H9 (cell line): ENCODE measurements at regions not wholly inside any gene's neighbourhood (a gene's known extent, or its start where the extent isn't known, plus 50 kb on each side); places are given as distances from the start of the nearest gene placed in this dataset.

Source experiments
- DNase-seq: peaks from one replicate; pipeline ENCODE4 v3.0.0-alpha.2; 2017
- H2AFZ ChIP-seq: one replicate; pipeline ENCODE4 v1.6.1; 2013; ENCODE audit warnings: mild to moderate bottlenecking, low read length, control low read depth, moderate library complexity
- H2AK5ac ChIP-seq: 2 replicates; pipeline ENCODE4 v1.6.1; 2013; ENCODE audit warnings: low read length, control low read depth, mixed read lengths; ENCODE audit not compliant: insufficient read length
- H2BK120ac ChIP-seq: one replicate; pipeline ENCODE4 v1.6.1; 2013; ENCODE audit warnings: low read depth, mild to moderate bottlenecking, low read length, control low read depth, inconsistent platforms; ENCODE audit not compliant: poor library complexity, severe bottlenecking
- H2BK12ac ChIP-seq: 2 replicates; pipeline ENCODE4 v1.6.1; 2013; ENCODE audit warnings: low read length, control low read depth, mixed read lengths, low read depth; ENCODE audit not compliant: insufficient read length
- H2BK15ac ChIP-seq: 2 replicates; pipeline ENCODE4 v1.6.1; 2013; ENCODE audit warnings: low read depth, low read length, control low read depth
- H2BK20ac ChIP-seq: one replicate; pipeline ENCODE4 v1.6.1; 2013; ENCODE audit warnings: low read depth, mild to moderate bottlenecking, low read length, control low read depth, inconsistent platforms; ENCODE audit not compliant: poor library complexity, severe bottlenecking
- H2BK5ac ChIP-seq: 2 replicates; pipeline ENCODE4 v1.6.1; 2013; ENCODE audit warnings: low read length, control low read depth, mixed read lengths; ENCODE audit not compliant: insufficient read length
- H3K14ac ChIP-seq: 2 replicates; pipeline ENCODE4 v1.6.1; 2013; ENCODE audit warnings: low read length, control low read depth; ENCODE audit not compliant: insufficient read depth
- H3K18ac ChIP-seq: 2 replicates; pipeline ENCODE4 v1.6.1; 2013; ENCODE audit warnings: low read depth, mild to moderate bottlenecking, mixed read lengths, low read length, control low read depth; ENCODE audit not compliant: insufficient read length
- H3K23ac ChIP-seq: 2 replicates; pipeline ENCODE4 v1.6.1; 2013; ENCODE audit warnings: low read length, control low read depth, mixed read lengths, low read depth; ENCODE audit not compliant: insufficient read length
- H3K23me2 ChIP-seq: 2 replicates; pipeline ENCODE4 v1.6.1; 2013; ENCODE audit warnings: low read depth, mild to moderate bottlenecking, mixed read lengths, low read length, control low read depth; ENCODE audit not compliant: insufficient read length, poor library complexity, severe bottlenecking
- H3K27ac ChIP-seq: 2 replicates; pipeline ENCODE4 v1.5.1; 2013; ENCODE audit warnings: low read length, control low read depth, mixed read lengths, low read depth; ENCODE audit not compliant: insufficient read length
- H3K27me3 ChIP-seq: 2 replicates; pipeline ENCODE4 v1.6.1; 2013; ENCODE audit warnings: low read length, control low read depth, inconsistent platforms; ENCODE audit not compliant: insufficient read depth
- H3K4ac ChIP-seq: 2 replicates; pipeline ENCODE4 v1.6.1; 2013; ENCODE audit warnings: low read depth, mild to moderate bottlenecking, control low read depth, inconsistent platforms, low read length, moderate library complexity
- H3K4me1 ChIP-seq: 2 replicates; pipeline ENCODE4 v1.6.1; 2013; ENCODE audit warnings: low read length, control low read depth, inconsistent platforms; ENCODE audit not compliant: insufficient read depth
- H3K4me2 ChIP-seq: 2 replicates; pipeline ENCODE4 v1.6.1; 2013; ENCODE audit warnings: low read length, control low read depth, mixed read lengths; ENCODE audit not compliant: insufficient read length, insufficient read depth
- H3K56ac ChIP-seq: 2 replicates; pipeline ENCODE4 v1.6.1; 2013; ENCODE audit warnings: low read depth, mild to moderate bottlenecking, mixed read lengths, low read length, control low read depth; ENCODE audit not compliant: insufficient read length
- H3K79me1 ChIP-seq: 2 replicates; pipeline ENCODE4 v1.6.1; 2013; ENCODE audit warnings: low read depth, mild to moderate bottlenecking, moderate library complexity, low read length, control low read depth, inconsistent platforms; ENCODE audit not compliant: insufficient read depth, poor library complexity, severe bottlenecking
- H3K79me2 ChIP-seq: 2 replicates; pipeline ENCODE4 v1.6.1; 2013; ENCODE audit warnings: low read length, control low read depth, inconsistent platforms; ENCODE audit not compliant: insufficient read depth
- H3K9ac ChIP-seq: 2 replicates; pipeline ENCODE4 v1.6.1; 2013; ENCODE audit warnings: low read length, control low read depth, mixed read lengths; ENCODE audit not compliant: insufficient read length; ENCODE audit errors: extremely low read depth
- H3K9me3 ChIP-seq: one replicate; pipeline ENCODE4 v1.6.1; 2013; ENCODE audit warnings: low read depth, low read length, inconsistent platforms; ENCODE audit not compliant: control insufficient read depth
- H3T11ph ChIP-seq: one replicate; pipeline ENCODE4 v1.6.1; 2013; ENCODE audit warnings: mild to moderate bottlenecking, low read length, control low read depth, inconsistent platforms
- H4K20me1 ChIP-seq: one replicate; pipeline ENCODE4 v1.6.1; 2013; ENCODE audit not compliant: control insufficient read depth, insufficient read length, insufficient read depth
- H4K5ac ChIP-seq: 2 replicates; pipeline ENCODE4 v1.6.1; 2013; ENCODE audit warnings: low read depth, mild to moderate bottlenecking, mixed read lengths, low read length, control low read depth; ENCODE audit not compliant: insufficient read length
- H4K8ac ChIP-seq: replicated peaks from 2 replicates; pipeline ENCODE4 v1.6.1; 2013; ENCODE audit warnings: low read length, control low read depth, mixed read lengths, low read depth; ENCODE audit not compliant: insufficient read length
- H4K91ac ChIP-seq: 2 replicates; pipeline ENCODE4 v1.6.1; 2013; ENCODE audit warnings: low read depth, mild to moderate bottlenecking, moderate library complexity, mixed read lengths, low read length, control low read depth; ENCODE audit not compliant: insufficient read length
- H3K27ac Mint-ChIP-seq, 3 experiments: 2 replicates in 2 of 3; 3 replicates in 1 of 3; pipeline ENCODE4 v1.8.0; 2020 to 2021; ENCODE audit warnings: mixed read lengths in 3 of 3, mild to moderate bottlenecking in 1 of 3, moderate library complexity in 1 of 3
- H3K27me3 Mint-ChIP-seq: 2 replicates; pipeline ENCODE4 v1.8.0; 2021; ENCODE audit warnings: low read depth, mild to moderate bottlenecking, moderate library complexity, mixed read lengths
- H3K36me3 Mint-ChIP-seq, 3 experiments: 2 replicates in 2 of 3; 3 replicates in 1 of 3; pipeline ENCODE4 v1.8.0; 2020 to 2021; ENCODE audit warnings: low read depth in 3 of 3, mixed read lengths in 3 of 3; ENCODE audit not compliant: insufficient read depth in 1 of 3
- H3K4me1 Mint-ChIP-seq, 2 experiments: 2 replicates each; pipeline ENCODE4 v1.8.0; 2020; ENCODE audit warnings: mixed read lengths in 2 of 2
- H3K4me3 Mint-ChIP-seq, 2 experiments: 2 replicates in 1 of 2; 3 replicates in 1 of 2; pipeline ENCODE4 v1.8.0; 2020 to 2021; ENCODE audit warnings: mild to moderate bottlenecking in 2 of 2, mixed read lengths in 2 of 2, moderate library complexity in 1 of 2
- H3K9me3 Mint-ChIP-seq, 2 experiments: 2 replicates in 1 of 2; 3 replicates in 1 of 2; pipeline ENCODE4 v1.8.0; 2020; ENCODE audit warnings: mild to moderate bottlenecking in 2 of 2, mixed read lengths in 2 of 2, moderate library complexity in 1 of 2
- WGBS: extraction: QIAGEN DNeasy Blood & Tissue Kit; methylation state at CpG from one replicate; pipeline ENCODE4 v1.1.7; 2013; ENCODE audit warnings: missing lambda C conversion rate, low lambda C conversion rate, mixed read lengths; ENCODE audit not compliant: insufficient read length; ENCODE audit errors: extremely low coverage; 5-methylcytosine and 5-hydroxymethylcytosine counted together
- TF ChIP-seq, protein P1 (sequence below): fragments of 200-600 bp; sonication (generic); conservative IDR thresholded peaks from 3 replicates; pipeline ENCODE4 v1.8.0; 2021; ENCODE audit warnings: antibody characterized with exemption, mild to moderate bottlenecking

GRCh38 chr13:36571444-36571843, 102.4 kb upstream of the SERTM1 start:
- no peak overlapping the region for H2AFZ ChIP-seq
- H3K79me1 ChIP-seq: no peaks in the 10 kb centered on the region
- H3K36me3 Mint-ChIP-seq: no peaks in the 10 kb centered on the region; a peak in 1 of 7 replicates
- DNase-seq: no peak
- no peaks in the 10 kb centered on the region for H3K79me2 ChIP-seq
- H3K4me3 Mint-ChIP-seq: no peak overlapping the region
- no peak overlapping the region for H2AK5ac ChIP-seq
- WGBS: no CpG with 5 or more reads among the region's 2 CpGs
- no peaks in the 10 kb centered on the region for H3K23me2 ChIP-seq
- no peak overlapping the region for H3T11ph ChIP-seq
- H4K91ac ChIP-seq: no peak overlapping the region
- no peak overlapping the region for H3K4ac ChIP-seq
- no peak overlapping the region for H2BK20ac ChIP-seq
- TF ChIP-seq, protein P1, sequence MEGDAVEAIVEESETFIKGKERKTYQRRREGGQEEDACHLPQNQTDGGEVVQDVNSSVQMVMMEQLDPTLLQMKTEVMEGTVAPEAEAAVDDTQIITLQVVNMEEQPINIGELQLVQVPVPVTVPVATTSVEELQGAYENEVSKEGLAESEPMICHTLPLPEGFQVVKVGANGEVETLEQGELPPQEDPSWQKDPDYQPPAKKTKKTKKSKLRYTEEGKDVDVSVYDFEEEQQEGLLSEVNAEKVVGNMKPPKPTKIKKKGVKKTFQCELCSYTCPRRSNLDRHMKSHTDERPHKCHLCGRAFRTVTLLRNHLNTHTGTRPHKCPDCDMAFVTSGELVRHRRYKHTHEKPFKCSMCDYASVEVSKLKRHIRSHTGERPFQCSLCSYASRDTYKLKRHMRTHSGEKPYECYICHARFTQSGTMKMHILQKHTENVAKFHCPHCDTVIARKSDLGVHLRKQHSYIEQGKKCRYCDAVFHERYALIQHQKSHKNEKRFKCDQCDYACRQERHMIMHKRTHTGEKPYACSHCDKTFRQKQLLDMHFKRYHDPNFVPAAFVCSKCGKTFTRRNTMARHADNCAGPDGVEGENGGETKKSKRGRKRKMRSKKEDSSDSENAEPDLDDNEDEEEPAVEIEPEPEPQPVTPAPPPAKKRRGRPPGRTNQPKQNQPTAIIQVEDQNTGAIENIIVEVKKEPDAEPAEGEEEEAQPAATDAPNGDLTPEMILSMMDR: no peak
- H3K23ac ChIP-seq: no peak overlapping the region
- no peak overlapping the region for H3K56ac ChIP-seq
- no peak overlapping the region for H2BK12ac ChIP-seq
- no peak overlapping the region for H3K27ac ChIP-seq
- H3K27me3 Mint-ChIP-seq: no peaks in the 10 kb centered on the region
- H2BK5ac ChIP-seq: no peak overlapping the region
- no peak overlapping the region for H3K4me2 ChIP-seq
- no peak overlapping the region for H4K5ac ChIP-seq
- no peaks in the 10 kb centered on the region for H3K27me3 ChIP-seq
- no peak overlapping the region for H2BK120ac ChIP-seq
- H3K4me1 Mint-ChIP-seq: peaks cover 0 to 5% of the 10 kb centered on the region in 2 experiments; a peak in 1 of 4 replicates
- H3K27ac Mint-ChIP-seq: no peak overlapping the region
- H2BK15ac ChIP-seq: no peak overlapping the region
- no peaks in the 10 kb centered on the region for H3K9me3 ChIP-seq
- H3K9me3 Mint-ChIP-seq: no peaks in the 10 kb centered on the region; a peak in 1 of 5 replicates
- no peak overlapping the region for H3K14ac ChIP-seq
- no peak overlapping the region for H4K8ac ChIP-seq
- H4K20me1 ChIP-seq: no peaks in the 10 kb centered on the region
- no peak overlapping the region for H3K9ac ChIP-seq
- no peaks in the 10 kb centered on the region for H3K4me1 ChIP-seq
- H3K18ac ChIP-seq: no peak overlapping the region
